Gastrocnemius medialis (tissue), 4 donors: ENCODE measurements at regions not wholly inside any gene's neighbourhood (a gene's known extent, or its start where the extent isn't known, plus 50 kb on each side); places are given as distances from the start of the nearest gene placed in this dataset.

Experiments used
- ATAC-seq, 2 donors: fragments of 150-250 bp; one replicate each; pipeline ENCODE4 v1.9.1; 2016
- DNase-seq, 2 donors: peaks; one replicate each; pipeline ENCODE4 v3.0.0-alpha.2; 2019
- H3K27ac ChIP-seq, 4 donors: fragments of 200-600 bp; sonication (generic); 1 replicate in 1 of 4; 2 replicates in 3 of 4; pipeline ENCODE4 v1.5.1; 2016 to 2018; ENCODE audit warnings: mild to moderate bottlenecking in 2 of 4, moderate library complexity in 1 of 4
- H3K27me3 ChIP-seq, 3 donors: fragments of 200-600 bp; sonication (generic) in 2 of 3; 1 replicate in 1 of 3; 2 replicates in 2 of 3; pipeline versions ENCODE4 v1.5.1 to v1.6.0; 2016 to 2019; ENCODE audit warnings: mild to moderate bottlenecking in 1 of 3, moderate library complexity in 1 of 3
- H3K36me3 ChIP-seq, 2 donors: fragments of 200-600 bp; sonication (generic) in 1 of 2; one replicate each; pipeline ENCODE4 v1.5.1; 2017 to 2018
- H3K4me1 ChIP-seq, 2 donors: fragments of 200-600 bp; sonication (generic) in 1 of 2; one replicate each; pipeline ENCODE4 v1.5.1; 2016 to 2017; ENCODE audit warnings: mild to moderate bottlenecking in 2 of 2
- H3K4me3 ChIP-seq, 4 donors: fragments of 200-600 bp; sonication (generic) in 3 of 4; 1 replicate in 1 of 4; 2 replicates in 3 of 4; pipeline ENCODE4 v1.5.1; 2016 to 2019; ENCODE audit warnings: mild to moderate bottlenecking in 2 of 4
- H3K9me3 ChIP-seq, 3 donors: fragments of 200-600 bp; sonication (generic) in 2 of 3; 1 replicate in 1 of 3; 2 replicates in 2 of 3; pipeline ENCODE4 v1.5.1; 2016 to 2019
- POLR2A ChIP-seq, 2 donors: fragments of 450-650 bp; IDR thresholded peaks; one replicate each; pipeline ENCODE4 v1.6.1; 2017; ENCODE audit warnings: antibody characterized with exemption in 2 of 2, mild to moderate bottlenecking in 2 of 2, moderate library complexity in 2 of 2
- in situ Hi-C, 4 donors: fragments of 200-750 bp; cut with MboI; loops; one replicate each; pipeline versions ENCODE4 v1.15.0 to v1.8.0; 2017; ENCODE audit warnings: low sequenced_read_pairs in 4 of 4
- intact Hi-C: fragments of 100-400 bp; cut with DNase I; formaldehyde crosslinking; loops from one replicate; pipeline ENCODE4 v1.15.1; 2023; ENCODE audit warnings: low total_unique reads
- TF ChIP-seq, protein P1 (sequence below), 5 experiments: fragments of 450-650 bp in 3 of 5; fragments of 200-600 bp in 2 of 5; sonication (generic) in 2 of 5; IDR thresholded peaks in 4 of 5; conservative IDR thresholded peaks in 1 of 5; 1 replicate in 4 of 5; 2 replicates in 1 of 5; pipeline ENCODE4 v1.5.1; 2016 to 2019; ENCODE audit warnings: antibody characterized with exemption in 5 of 5, mild to moderate bottlenecking in 3 of 5, moderate library complexity in 3 of 5

DNA sequence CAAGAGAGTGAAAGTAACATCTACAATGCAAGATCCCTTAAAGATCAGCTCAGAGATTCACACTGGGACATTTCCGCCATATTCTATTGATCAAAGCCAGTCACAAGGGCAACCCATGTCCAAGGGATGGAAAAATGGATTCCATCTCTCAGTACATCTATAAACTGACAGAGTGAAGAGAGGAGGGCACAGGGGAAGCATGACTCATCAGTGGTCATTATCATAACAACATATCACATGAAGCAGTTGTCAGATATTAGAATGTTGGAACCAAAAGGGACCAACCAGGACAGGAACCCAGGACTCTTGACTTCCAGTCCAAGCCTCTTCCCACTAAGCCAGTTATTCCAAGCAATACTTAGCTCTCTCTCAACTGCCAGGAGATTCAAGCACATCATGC is 54.9 kb upstream of the IGFBP2 start:
- Histone ChIP-seq H3K9me3 (no peaks in the 10 kb centered on the region), H3K4me3 (no peak overlapping the region), H3K27ac (no peak overlapping the region), H3K4me1 (peaks cover 10 to 14% of the 10 kb centered on the region in 2 donors), H3K27me3 (no peaks in the 10 kb centered on the region), H3K36me3 (no peaks in the 10 kb centered on the region)
- intact Hi-C loops (no loop called here), in situ Hi-C loops (no loop called here)
- DNase-seq, result no peak
- no peak for ATAC-seq
- TF ChIP-seq, protein P1, sequence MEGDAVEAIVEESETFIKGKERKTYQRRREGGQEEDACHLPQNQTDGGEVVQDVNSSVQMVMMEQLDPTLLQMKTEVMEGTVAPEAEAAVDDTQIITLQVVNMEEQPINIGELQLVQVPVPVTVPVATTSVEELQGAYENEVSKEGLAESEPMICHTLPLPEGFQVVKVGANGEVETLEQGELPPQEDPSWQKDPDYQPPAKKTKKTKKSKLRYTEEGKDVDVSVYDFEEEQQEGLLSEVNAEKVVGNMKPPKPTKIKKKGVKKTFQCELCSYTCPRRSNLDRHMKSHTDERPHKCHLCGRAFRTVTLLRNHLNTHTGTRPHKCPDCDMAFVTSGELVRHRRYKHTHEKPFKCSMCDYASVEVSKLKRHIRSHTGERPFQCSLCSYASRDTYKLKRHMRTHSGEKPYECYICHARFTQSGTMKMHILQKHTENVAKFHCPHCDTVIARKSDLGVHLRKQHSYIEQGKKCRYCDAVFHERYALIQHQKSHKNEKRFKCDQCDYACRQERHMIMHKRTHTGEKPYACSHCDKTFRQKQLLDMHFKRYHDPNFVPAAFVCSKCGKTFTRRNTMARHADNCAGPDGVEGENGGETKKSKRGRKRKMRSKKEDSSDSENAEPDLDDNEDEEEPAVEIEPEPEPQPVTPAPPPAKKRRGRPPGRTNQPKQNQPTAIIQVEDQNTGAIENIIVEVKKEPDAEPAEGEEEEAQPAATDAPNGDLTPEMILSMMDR (IDR thresholded peaks at IDR 0.05 in 4 of 5, conservative IDR thresholded peaks at IDR 0.05 in 1 of 5), result no peak
- TF ChIP-seq POLR2A (IDR thresholded peaks at IDR 0.05), result no peak

DNA sequence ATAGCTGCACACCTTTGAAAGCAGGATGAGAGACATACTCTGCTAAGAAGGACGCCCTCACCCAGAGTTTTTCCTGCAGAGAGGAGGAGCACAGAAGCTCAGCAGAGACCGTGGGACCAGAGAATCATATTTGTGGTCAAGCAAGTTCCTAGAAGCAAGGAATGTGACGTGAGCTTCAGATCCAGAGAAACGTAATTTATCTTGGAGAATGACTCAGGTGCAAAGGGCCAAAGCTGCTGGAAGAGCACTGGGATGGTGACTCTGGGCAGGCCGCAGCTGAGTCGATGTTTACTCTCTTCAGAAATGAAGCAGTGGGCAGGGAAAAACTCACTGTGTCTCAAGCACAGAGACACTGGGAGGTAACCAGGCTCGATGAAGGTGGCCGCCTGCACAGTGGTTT is 50.1 kb upstream of the IGFBP2 start:
- no peak overlapping the region for H3K4me3 ChIP-seq
- no peak for DNase-seq
- no peak overlapping the region for H3K27ac ChIP-seq
- no peak for ATAC-seq
- no peaks in the 10 kb centered on the region for H3K4me1 ChIP-seq
- H3K36me3 ChIP-seq, result no peaks in the 10 kb centered on the region
- TF ChIP-seq, protein P1 (IDR thresholded peaks at IDR 0.05 in 4 of 5, conservative IDR thresholded peaks at IDR 0.05 in 1 of 5), result no peak
- no peak for TF ChIP-seq POLR2A (IDR thresholded peaks at IDR 0.05)
- H3K9me3 ChIP-seq, result no peaks in the 10 kb centered on the region
- in situ Hi-C loops (no loop called here), intact Hi-C loops (no loop called here)
- no peaks in the 10 kb centered on the region for H3K27me3 ChIP-seq
